ENCODE measurements at regions not wholly inside any gene's neighbourhood (a gene's known extent, or its start where the extent isn't known, plus 50 kb on each side); places are given as distances from the start of the nearest gene placed in this dataset.
"Not testable (repeated sequence)": the region's sequence is repeated elsewhere in the genome, so short reads cannot be mapped to it uniquely, and the experiment has no call there.

DNA sequence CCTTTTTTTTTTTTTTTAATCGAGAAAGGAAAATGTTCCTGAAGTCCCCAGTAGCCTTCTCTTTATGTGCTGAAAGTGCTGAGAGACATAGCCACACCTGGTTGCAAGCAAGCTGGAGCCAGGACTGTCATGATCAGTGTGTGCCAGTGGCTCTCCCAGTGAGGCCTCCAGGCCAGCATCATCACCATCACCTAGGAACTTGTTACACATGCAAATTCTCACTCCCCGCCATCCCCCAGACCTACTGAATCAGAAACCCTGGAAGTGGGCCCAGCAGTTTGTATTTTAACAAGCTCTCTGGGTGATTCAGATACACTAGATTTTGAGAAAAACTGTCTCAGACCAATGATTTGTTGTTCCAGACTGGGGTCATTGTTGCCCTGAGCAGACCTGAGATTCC lies 181.9 kb upstream of the GLRA1 start:
- DNase-seq = no peak

DNA sequence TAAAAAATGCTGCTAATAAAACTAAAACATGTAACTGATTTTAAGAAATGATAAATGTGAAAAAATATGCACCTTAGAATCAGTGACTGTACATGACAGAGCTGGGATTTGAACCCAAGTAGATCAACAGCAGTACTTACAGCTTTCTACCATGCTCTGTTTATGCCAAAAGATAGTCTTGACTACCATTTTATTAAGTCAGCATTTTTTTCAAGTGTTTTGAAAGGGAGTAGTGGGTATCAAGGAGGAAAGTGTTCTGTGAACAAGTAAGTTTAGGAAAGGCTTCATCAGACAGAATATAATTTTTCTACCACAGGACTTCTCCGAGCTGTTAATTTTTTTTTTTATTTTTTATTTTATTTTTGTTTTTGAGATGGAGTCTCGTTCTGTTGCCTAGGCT lies 180.4 kb upstream of the GLRA1 start:
- no peak for DNase-seq

DNA sequence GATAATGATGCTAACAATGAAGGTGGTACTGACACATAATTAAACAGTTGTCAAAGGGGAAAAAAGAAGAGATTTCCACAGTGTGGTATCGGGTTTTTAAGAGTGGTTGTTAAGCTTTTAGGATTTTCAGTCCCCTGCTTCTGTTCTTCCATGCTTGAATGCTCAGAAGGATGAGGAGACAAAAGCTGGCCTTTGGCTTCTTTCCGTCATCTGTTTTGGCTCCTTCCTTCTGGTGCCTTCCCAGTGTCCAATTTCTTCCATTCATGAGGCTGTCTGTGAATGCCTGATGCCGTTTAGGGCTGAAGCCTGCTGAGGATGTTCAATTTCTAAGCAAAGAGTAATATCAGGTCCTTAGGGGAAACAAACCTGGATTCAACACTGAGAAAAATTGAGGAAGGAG lies 179.6 kb upstream of the GLRA1 start:
- no peak for DNase-seq

- not testable (repeated sequence) for DNase-seq
These were observed 178.3 kb upstream of the GLRA1 start for GRCh38 chr5:152102908-152103307.

GRCh38 chr5:152102057-152102456 lies 177.4 kb upstream of the GLRA1 start:
- DNase-seq = no peak

GRCh38 chr5:152100462-152100861 lies 175.8 kb upstream of the GLRA1 start:
- no peak for DNase-seq

DNA sequence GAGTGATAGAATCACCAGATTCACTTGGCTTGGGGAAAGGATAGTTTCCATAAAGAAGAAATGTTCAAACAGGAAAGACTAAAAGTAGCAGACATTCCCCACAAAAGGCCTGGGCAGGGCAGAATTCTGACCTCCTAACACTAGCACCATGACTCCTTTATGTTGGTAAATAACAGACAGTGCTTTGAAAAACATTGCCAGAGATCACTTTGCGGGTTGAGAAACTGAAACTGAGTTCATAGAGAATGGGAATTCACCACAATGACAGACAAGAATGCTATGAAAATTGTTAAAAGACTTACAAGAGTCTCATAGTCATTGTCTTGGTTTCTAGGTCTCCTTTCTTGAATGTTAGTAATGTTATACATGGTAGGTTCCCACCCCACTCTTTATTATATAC lies 172.5 kb upstream of the GLRA1 start:
- no peak for DNase-seq

GRCh38 chr5:152094716-152095115 lies 170.1 kb upstream of the GLRA1 start:
- no peak for DNase-seq

GRCh38 chr5:152094060-152094459 lies 169.4 kb upstream of the GLRA1 start:
- no peak for DNase-seq

DNA sequence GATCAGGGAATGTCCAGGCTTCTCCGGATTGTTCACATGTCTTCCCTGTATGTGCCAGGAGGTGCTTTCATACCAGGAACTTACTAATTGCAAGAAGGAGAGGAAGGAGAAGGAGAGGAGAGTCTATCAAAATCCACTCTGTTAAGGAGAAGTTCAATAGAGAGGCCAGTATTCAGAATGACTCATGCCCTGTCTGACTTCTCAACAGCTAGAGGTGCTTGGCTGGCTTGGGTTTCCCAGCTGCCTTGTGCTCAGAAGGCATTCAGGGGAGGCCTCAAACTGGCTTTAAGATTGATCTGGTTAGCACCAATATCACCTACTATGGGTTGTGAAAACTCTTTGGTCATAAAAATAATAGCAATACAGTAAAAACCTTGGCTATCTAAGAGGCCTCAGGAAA lies 167.9 kb upstream of the GLRA1 start:
- no peak for DNase-seq

DNA sequence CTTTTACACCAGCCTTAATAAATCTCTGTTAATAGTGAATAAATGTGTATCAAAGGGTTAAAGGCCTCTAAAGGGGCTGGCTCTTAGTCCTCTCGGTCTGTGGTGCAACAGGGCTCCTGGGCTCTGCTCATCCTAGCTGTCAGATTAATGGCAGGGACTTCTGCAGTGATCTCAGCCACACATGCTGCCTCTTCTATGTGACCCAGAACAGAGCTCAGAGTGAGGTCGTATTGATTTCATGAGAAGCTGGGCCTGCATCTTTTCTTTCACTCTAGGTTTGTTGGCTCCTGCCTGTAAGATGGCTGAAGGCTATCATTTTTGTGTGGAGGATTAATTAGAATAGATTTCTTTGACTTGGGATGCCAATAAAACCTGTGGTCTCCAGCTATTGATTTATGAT lies 165.0 kb upstream of the GLRA1 start:
- DNase-seq = no peak

- no peak for DNase-seq
These were observed 162.0 kb upstream of the GLRA1 start for GRCh38 chr5:152086668-152087067.

DNA sequence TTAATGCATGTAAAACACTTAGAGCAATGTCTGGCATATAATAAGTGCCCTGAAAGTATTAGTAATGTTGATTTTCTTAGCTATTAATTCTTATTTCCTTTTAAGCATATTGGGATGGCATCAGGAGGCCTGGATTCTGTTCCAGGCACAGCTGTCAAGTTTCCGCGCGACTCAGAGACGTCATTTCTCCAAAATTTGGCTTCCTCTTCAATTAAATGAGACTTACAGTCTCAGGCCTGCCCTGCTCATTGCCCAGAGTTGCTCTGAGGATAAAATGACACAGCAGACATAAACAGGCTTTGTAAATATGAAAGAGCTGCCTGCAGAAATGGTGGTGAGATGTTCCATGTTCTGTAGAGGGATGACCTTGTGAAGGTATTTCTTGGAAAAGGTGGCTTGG lies 159.8 kb upstream of the GLRA1 start:
- no peak for DNase-seq

DNA sequence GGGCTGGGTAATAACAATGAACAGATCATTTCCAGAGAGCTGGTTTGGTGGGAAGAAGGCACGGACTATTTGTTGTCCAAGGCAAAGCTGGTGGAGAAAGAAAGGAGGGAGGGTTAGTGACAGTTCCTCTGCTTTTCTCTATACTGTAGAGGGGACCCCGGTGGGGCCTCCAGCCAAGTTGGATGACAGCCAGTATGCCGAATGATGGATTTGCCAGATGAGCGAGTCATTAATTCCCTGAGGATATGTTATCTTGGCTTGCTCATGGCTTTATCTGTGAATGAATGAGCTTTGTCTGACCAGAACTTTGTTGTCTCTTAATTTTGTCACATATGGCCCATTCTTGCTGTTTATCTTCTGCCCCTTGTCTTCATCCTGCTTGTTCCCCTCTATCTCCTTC lies 158.6 kb upstream of the GLRA1 start:
- no peak for DNase-seq

GRCh38 chr5:152072091-152072490 lies 147.4 kb upstream of the GLRA1 start:
- no peak for DNase-seq

- DNase-seq = no peak
These were observed 145.9 kb upstream of the GLRA1 start for GRCh38 chr5:152070591-152070990.

DNA sequence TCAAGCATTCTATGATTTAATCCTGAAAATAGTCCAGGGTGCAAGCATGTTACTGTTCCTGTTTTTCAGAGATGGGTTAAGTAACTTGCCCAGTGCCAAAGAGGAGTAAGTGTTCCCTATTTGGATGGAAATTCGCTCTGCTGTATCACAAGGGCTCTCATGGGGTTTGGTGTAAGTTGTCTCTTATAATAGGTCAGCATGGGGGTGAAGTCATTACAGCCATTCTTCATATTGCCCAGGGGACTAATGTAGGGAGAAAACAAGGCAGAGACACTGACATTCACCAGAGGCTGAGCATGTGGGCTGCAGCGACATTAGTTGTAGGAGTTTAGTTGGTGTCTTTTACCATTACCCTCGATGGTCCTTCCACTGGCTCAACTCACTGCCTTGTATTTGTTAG lies 142.1 kb upstream of the GLRA1 start:
- no peak for DNase-seq

GRCh38 chr5:152063004-152063403 lies 138.4 kb upstream of the GLRA1 start:
- DNase-seq = no peak

DNA sequence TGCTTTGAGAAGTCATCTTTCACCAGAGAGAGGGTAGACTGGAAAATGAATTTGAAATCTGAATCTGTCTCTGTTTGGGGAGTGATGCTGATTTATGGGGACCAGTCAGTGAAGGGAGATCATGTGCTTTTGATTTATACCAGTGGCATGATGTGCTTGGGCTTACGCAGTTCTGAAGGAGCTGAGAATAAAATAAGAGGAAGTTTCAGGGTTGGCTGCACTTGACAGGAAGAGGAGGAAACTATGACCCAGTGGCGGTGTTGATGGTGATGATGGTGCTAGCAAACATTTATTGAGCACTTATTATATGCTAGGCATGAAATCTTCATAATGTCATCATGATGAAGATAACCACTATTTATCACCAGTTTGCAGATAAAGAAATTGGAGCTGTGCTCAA lies 136.4 kb upstream of the GLRA1 start:
- DNase-seq = no peak

DNA sequence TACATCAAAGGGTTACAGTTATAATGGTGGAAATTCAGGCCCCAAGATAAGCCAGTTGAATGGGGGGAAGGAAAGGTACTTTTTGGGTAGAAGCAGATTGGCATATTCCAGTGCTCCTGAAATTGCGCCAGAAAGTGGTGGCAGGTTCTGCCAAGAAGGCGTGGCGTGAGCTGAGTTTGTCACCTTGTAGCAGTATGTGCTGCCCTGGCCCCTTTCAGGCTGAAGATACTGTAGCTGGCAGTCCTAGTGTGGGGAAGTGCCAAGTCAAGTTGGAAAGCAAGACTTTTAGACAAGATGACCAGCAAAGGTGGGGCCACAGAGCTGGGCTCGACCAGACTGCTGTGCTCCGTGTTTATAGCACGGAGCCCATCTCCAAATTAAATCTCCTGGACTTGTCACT lies 133.6 kb upstream of the GLRA1 start:
- no peak for DNase-seq

DNA sequence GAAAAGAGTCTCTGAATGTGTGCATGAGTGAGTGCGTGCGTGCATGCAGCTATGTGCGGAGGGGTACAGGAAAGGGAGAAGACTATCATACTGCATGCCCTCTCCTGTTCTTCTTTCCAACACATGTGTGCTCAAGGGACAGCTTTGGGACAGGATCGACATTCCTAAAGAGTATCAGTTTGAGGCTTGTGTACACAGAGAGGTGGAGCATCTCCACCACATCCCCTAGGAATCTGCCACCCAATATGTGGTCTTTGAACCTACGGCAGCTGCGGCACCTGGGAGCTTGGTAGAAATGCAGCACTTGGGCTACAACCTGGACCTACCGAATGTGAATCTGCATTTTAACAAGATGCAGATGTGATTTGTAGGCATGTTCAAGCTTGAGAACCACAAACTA lies 132.3 kb upstream of the GLRA1 start:
- DNase-seq = no peak

GRCh38 chr5:152052470-152052869 lies 127.8 kb upstream of the GLRA1 start:
- DNase-seq = no peak

DNA sequence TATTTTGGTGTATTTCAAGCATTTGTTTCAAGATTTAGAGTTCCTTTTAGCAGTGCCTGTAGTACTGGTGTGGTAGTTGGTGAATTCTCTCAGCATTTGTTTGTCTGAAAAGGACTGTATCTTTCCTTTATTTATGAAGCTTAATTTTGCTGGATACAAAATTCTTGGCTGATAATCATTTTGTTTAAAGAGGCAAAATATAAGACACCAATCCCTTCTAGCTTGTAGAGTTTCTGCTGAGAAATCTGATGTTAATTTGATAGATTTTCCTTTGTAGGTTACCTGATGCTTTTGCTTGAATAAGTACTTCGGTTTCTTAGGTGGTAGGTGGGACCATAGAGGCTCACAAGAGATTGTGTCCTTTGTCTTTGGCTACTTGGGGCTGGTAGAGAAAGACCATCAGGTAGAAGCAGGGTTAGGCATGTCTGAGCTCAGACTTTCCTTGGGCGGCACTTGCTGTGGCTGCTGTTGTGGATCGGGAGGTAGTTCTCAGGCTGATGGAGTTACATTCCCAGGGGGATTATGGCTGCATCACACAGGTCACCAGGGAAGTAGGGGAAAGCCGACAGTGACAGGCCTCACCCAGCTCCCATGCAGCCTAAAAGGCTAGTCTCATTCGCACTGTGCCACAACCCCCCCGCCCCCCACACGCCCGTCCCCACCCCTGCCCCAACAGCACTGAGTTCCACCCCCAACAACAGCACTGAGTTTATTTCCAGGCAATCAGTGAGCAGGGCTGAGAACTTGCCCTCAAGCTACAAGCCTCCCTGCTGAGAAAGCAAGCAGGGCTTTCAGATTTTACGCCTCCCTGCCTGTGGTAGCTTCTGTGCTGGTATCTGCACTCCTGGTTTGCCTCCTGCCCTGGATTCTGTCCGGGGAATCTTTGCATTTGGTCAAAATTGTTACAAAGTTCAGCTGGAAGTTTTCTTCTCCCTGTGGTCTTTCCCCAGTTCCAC lies 127.1 kb upstream of the GLRA1 start:
- no peak for DNase-seq

- no peak for DNase-seq
These were observed 121.7 kb upstream of the GLRA1 start for GRCh38 chr5:152046361-152046760.

GRCh38 chr5:152038856-152039255 lies 114.2 kb upstream of the GLRA1 start:
- DNase-seq = not testable (repeated sequence)
